Tibial artery (tissue), 4 donors: ENCODE measurements at regions not wholly inside any gene's neighbourhood (a gene's known extent, or its start where the extent isn't known, plus 50 kb on each side); places are given as distances from the start of the nearest gene placed in this dataset.

Experiments used
- DNase-seq, 2 donors: peaks; one replicate each; pipeline ENCODE4 v3.0.0-alpha.2; 2019
- H3K27ac ChIP-seq, 2 donors: fragments of 200-600 bp; sonication (generic) in 1 of 2; 1 replicate in 1 of 2; 2 replicates in 1 of 2; pipeline ENCODE4 v1.5.1; 2018 to 2019; ENCODE audit warnings: mild to moderate bottlenecking in 1 of 2
- H3K27me3 ChIP-seq, 2 donors: fragments of 200-600 bp; sonication (generic) in 1 of 2; one replicate each; pipeline versions ENCODE4 v1.5.1 to v1.6.0; 2016 to 2019
- H3K36me3 ChIP-seq, 3 donors: fragments of 200-600 bp; sonication (generic) in 2 of 3; one replicate each; pipeline ENCODE4 v1.5.1; 2016 to 2019; ENCODE audit warnings: mild to moderate bottlenecking in 2 of 3
- H3K4me1 ChIP-seq, 4 donors: fragments of 200-600 bp; sonication (generic) in 2 of 4; 1 replicate in 3 of 4; 2 replicates in 1 of 4; pipeline ENCODE4 v1.5.1; 2016 to 2019
- H3K4me3 ChIP-seq, 2 donors: fragments of 200-600 bp; sonication (generic) in 1 of 2; 1 replicate in 1 of 2; 2 replicates in 1 of 2; pipeline ENCODE4 v1.5.1; 2018 to 2019; ENCODE audit warnings: mild to moderate bottlenecking in 2 of 2
- H3K9me3 ChIP-seq, 3 donors: fragments of 200-600 bp; sonication (generic) in 1 of 3; one replicate each; pipeline ENCODE4 v1.5.1; 2016 to 2019
- intact Hi-C: fragments of 100-400 bp; cut with DNase I; formaldehyde crosslinking; loops from one replicate; pipeline ENCODE4 v1.15.0; 2023; ENCODE audit warnings: low total_unique reads
- TF ChIP-seq, protein P1 (sequence below), 2 experiments: fragments of 200-600 bp in 1 of 2; fragments of 450-650 bp in 1 of 2; IDR thresholded peaks; one replicate each; pipeline ENCODE4 v1.5.1; 2017 to 2019; ENCODE audit warnings: antibody characterized with exemption in 2 of 2, mild to moderate bottlenecking in 1 of 2, moderate library complexity in 1 of 2

DNA sequence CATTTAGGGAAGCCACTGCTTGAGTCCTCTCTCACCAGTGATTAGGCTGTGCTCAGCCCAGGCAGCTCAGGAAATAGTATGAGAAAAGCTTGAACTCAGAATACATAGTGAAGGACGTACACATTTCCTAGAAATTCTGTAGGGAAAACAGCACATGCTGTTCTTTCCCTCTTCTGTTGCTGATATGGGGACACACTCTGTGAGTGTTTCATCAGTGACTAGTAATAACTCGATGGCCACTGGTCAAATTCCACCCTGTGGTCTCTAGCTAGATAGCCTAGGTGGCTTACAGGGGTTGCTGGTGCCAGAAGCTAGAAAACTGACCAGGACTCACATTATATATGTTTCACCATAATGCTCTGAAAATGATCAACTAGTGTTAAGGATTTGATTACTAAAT lies 259.8 kb upstream of the SOX4 start:
- no peak overlapping the region for H3K27ac ChIP-seq
- H3K4me3 ChIP-seq = no peak overlapping the region
- H3K27me3 ChIP-seq = no peaks in the 10 kb centered on the region
- TF ChIP-seq, protein P1, sequence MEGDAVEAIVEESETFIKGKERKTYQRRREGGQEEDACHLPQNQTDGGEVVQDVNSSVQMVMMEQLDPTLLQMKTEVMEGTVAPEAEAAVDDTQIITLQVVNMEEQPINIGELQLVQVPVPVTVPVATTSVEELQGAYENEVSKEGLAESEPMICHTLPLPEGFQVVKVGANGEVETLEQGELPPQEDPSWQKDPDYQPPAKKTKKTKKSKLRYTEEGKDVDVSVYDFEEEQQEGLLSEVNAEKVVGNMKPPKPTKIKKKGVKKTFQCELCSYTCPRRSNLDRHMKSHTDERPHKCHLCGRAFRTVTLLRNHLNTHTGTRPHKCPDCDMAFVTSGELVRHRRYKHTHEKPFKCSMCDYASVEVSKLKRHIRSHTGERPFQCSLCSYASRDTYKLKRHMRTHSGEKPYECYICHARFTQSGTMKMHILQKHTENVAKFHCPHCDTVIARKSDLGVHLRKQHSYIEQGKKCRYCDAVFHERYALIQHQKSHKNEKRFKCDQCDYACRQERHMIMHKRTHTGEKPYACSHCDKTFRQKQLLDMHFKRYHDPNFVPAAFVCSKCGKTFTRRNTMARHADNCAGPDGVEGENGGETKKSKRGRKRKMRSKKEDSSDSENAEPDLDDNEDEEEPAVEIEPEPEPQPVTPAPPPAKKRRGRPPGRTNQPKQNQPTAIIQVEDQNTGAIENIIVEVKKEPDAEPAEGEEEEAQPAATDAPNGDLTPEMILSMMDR (IDR thresholded peaks at IDR 0.05) = no peak
- no peaks in the 10 kb centered on the region for H3K36me3 ChIP-seq
- H3K9me3 ChIP-seq = no peaks in the 10 kb centered on the region
- peaks cover 0 to 7% (median 3%) of the 10 kb centered on the region in 4 donors for H3K4me1 ChIP-seq
- no peak for DNase-seq
- intact Hi-C loops = no loop called here

GRCh38 chr6:21334651-21335050 lies 258.9 kb upstream of the SOX4 start:
- no peaks in the 10 kb centered on the region for H3K36me3 ChIP-seq
- no peak overlapping the region for H3K27ac ChIP-seq
- intact Hi-C loops = no loop called here
- H3K27me3 ChIP-seq = no peaks in the 10 kb centered on the region
- DNase-seq = no peak
- H3K4me1 ChIP-seq = peaks cover 0 to 7% (median 3%) of the 10 kb centered on the region in 4 donors
- no peaks in the 10 kb centered on the region for H3K9me3 ChIP-seq
- no peak overlapping the region for H3K4me3 ChIP-seq
- TF ChIP-seq, protein P1 (IDR thresholded peaks at IDR 0.05) = no peak

GRCh38 chr6:21335591-21335990 lies 258.0 kb upstream of the SOX4 start:
- H3K9me3 ChIP-seq = no peaks in the 10 kb centered on the region
- no peaks in the 10 kb centered on the region for H3K27me3 ChIP-seq
- DNase-seq = no peak
- intact Hi-C loops = no loop called here
- H3K4me1 ChIP-seq = peaks cover 0 to 7% (median 3%) of the 10 kb centered on the region in 4 donors
- TF ChIP-seq, protein P1 (IDR thresholded peaks at IDR 0.05) = no peak
- no peak overlapping the region for H3K4me3 ChIP-seq
- H3K27ac ChIP-seq = no peak overlapping the region
- no peaks in the 10 kb centered on the region for H3K36me3 ChIP-seq

DNA sequence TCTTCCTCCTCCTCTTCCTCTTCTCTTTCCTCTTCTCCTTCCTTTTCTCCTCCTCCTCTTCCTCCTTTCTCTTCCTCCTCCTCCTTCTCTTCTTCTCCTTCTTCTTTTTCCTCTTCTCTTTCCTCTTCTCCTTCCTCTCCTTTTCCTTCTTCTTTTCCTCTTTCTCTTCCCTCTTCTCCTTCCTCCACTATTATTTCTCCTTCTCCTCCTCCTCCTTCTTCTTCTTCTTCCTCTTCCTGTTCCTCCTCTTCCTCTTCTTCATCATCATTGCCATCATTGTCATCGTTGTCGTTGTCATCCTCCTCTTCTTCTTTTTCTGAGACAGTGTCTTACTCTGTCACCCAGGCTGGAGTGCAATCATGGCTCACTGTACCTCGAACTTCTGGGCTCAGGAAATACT lies 256.3 kb upstream of the SOX4 start:
- Histone ChIP-seq H3K9me3 (no peaks in the 10 kb centered on the region), H3K27ac (no peak overlapping the region), H3K4me1 (no peaks in the 10 kb centered on the region), H3K36me3 (no peaks in the 10 kb centered on the region), H3K27me3 (no peaks in the 10 kb centered on the region), H3K4me3 (no peak overlapping the region)
- no peak for DNase-seq
- intact Hi-C loops = no loop called here
- TF ChIP-seq, protein P1 (IDR thresholded peaks at IDR 0.05) = no peak

- intact Hi-C loops = no loop called here
- H3K4me1 ChIP-seq = no peaks in the 10 kb centered on the region
- TF ChIP-seq, protein P1 (IDR thresholded peaks at IDR 0.05) = no peak
- no peak for DNase-seq
- no peak overlapping the region for H3K27ac ChIP-seq
- H3K27me3 ChIP-seq = no peaks in the 10 kb centered on the region
- H3K9me3 ChIP-seq = no peaks in the 10 kb centered on the region
- H3K4me3 ChIP-seq = no peak overlapping the region
- no peaks in the 10 kb centered on the region for H3K36me3 ChIP-seq
These were observed 253.0 kb upstream of the SOX4 start for GRCh38 chr6:21340573-21340972.

- DNase-seq = no peak
- no peak overlapping the region for H3K27ac ChIP-seq
- intact Hi-C loops = no loop called here
- no peak overlapping the region for H3K4me3 ChIP-seq
- H3K27me3 ChIP-seq = no peaks in the 10 kb centered on the region
- H3K36me3 ChIP-seq = no peaks in the 10 kb centered on the region
- TF ChIP-seq, protein P1 (IDR thresholded peaks at IDR 0.05) = no peak
- no peaks in the 10 kb centered on the region for H3K9me3 ChIP-seq
- no peaks in the 10 kb centered on the region for H3K4me1 ChIP-seq
These were observed 251.6 kb upstream of the SOX4 start for GRCh38 chr6:21341910-21342309.
